Fibroblast of lung (primary cell): ENCODE measurements at regions not wholly inside any gene's neighbourhood (a gene's known extent, or its start where the extent isn't known, plus 50 kb on each side); places are given as distances from the start of the nearest gene placed in this dataset.

Experiments
- CTCF ChIP-seq, 2 donors: IDR thresholded peaks in 1 of 2; conservative IDR thresholded peaks in 1 of 2; 1 replicate in 1 of 2; 2 replicates in 1 of 2; pipeline ENCODE4 v1.5.1; 2011 to 2012; ENCODE audit warnings: low read length in 2 of 2, control low read depth in 1 of 2, inconsistent platforms in 1 of 2, low read depth in 1 of 2, mild to moderate bottlenecking in 1 of 2
- EZH2 ChIP-seq: IDR thresholded peaks from 2 replicates; pipeline ENCODE4 v1.5.1; 2012; ENCODE audit warnings: low read length, control low read depth, mild to moderate bottlenecking; ENCODE audit errors: missing control alignments

- TF ChIP-seq CTCF (conservative IDR thresholded peaks at IDR 0.05 in 1 of 2, IDR thresholded peaks at IDR 0.05 in 1 of 2; ENCODE audit: low read depth in 1 of 2, low read length in 2 of 2) = no peak
- TF ChIP-seq EZH2 = no peak
These were observed 669.0 kb downstream of the ZNF674 start for GRCh38 chrX:45876206-45876605.
